ENCODE measurements at regions not wholly inside any gene's neighbourhood (a gene's known extent, or its start where the extent isn't known, plus 50 kb on each side); places are given as distances from the start of the nearest gene placed in this dataset.

DNA sequence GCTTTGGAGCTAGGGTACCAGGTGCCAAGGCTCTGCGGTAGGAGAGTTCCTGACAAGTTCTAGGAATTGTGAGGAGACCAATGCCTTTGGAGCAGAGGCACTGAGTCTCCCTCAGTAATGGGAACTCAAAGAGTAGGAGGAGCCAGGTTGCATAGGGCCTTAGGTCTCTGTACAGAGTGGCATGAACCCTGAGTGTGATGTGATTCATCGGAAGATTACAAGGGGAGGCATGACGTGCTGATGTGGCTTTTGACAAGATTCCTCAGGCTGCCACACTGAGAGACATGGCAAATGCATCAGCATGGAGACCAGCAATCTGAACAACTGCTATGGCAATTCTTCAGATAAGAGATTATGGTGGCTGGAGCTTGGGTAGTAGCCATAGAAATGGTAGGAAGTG, 94.6 kb upstream of the SLC44A3 start:
- TF ChIP-seq, protein P1, sequence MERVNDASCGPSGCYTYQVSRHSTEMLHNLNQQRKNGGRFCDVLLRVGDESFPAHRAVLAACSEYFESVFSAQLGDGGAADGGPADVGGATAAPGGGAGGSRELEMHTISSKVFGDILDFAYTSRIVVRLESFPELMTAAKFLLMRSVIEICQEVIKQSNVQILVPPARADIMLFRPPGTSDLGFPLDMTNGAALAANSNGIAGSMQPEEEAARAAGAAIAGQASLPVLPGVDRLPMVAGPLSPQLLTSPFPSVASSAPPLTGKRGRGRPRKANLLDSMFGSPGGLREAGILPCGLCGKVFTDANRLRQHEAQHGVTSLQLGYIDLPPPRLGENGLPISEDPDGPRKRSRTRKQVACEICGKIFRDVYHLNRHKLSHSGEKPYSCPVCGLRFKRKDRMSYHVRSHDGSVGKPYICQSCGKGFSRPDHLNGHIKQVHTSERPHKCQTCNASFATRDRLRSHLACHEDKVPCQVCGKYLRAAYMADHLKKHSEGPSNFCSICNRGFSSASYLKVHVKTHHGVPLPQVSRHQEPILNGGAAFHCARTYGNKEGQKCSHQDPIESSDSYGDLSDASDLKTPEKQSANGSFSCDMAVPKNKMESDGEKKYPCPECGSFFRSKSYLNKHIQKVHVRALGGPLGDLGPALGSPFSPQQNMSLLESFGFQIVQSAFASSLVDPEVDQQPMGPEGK (CRISPR knock-in tag; IDR thresholded peaks at IDR 0.05; ENCODE audit: borderline replicate concordance): no peak
- TF ChIP-seq ZFP3 (CRISPR knock-in tag; IDR thresholded peaks at IDR 0.05) (no peak), TOX (CRISPR knock-in tag; IDR thresholded peaks at IDR 0.05; ENCODE audit: borderline replicate concordance) (no peak), RARB (CRISPR knock-in tag; IDR thresholded peaks at IDR 0.05) (no peak), BACH2 (CRISPR knock-in tag; IDR thresholded peaks at IDR 0.05; ENCODE audit: borderline replicate concordance) (no peak), ZC3H10 (CRISPR knock-in tag; IDR thresholded peaks at IDR 0.05) (no peak), ZNF8 (CRISPR knock-in tag; IDR thresholded peaks at IDR 0.05) (no peak), GLIS3 (CRISPR knock-in tag; IDR thresholded peaks at IDR 0.05) (no peak), ISL1 (CRISPR knock-in tag; IDR thresholded peaks at IDR 0.05) (no peak), SNAI2 (CRISPR knock-in tag; IDR thresholded peaks at IDR 0.05) (no peak)
